Neuron (in vitro differentiated cells): ENCODE measurements at regions not wholly inside any gene's neighbourhood (a gene's known extent, or its start where the extent isn't known, plus 50 kb on each side); places are given as distances from the start of the nearest gene placed in this dataset.

Source experiments
- H2AFZ ChIP-seq: one replicate; pipeline ENCODE4 v1.6.1; 2013; ENCODE audit warnings: low read depth, mild to moderate bottlenecking, inconsistent platforms, low read length, moderate library complexity
- H3K27me3 ChIP-seq: one replicate; pipeline ENCODE4 v1.6.1; 2013; ENCODE audit warnings: low read length; ENCODE audit not compliant: insufficient read depth
- H3K36me3 ChIP-seq: one replicate; pipeline ENCODE4 v1.6.1; 2013; ENCODE audit warnings: low read length; ENCODE audit not compliant: insufficient read depth
- H3K4me1 ChIP-seq: one replicate; pipeline ENCODE4 v1.6.1; 2013; ENCODE audit warnings: low read length; ENCODE audit not compliant: insufficient read depth
- H3K4me3 ChIP-seq: 2 replicates; pipeline ENCODE4 v1.5.1; 2013; ENCODE audit warnings: mild to moderate bottlenecking, low read length, moderate library complexity
- H3K9me3 ChIP-seq: one replicate; pipeline ENCODE4 v1.6.1; 2013; ENCODE audit warnings: low read length

DNA sequence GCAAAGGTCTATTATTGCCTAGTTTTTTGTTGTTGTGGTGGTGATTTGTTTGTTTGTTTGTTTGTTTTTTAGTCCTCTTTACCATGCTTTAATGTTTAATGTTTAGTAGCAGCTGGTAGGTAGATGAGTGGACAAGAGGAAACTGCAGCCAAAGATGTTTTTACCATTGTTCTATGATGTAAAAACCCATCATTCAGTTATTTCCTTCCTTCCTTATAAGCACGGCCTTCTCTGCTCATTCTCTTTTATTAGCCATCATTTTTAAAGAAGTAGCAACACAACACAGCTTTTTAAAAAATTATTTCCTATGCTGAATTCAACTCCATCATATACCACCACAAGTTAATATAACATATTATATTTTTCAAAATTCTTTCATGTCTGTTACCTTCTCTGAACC, 58.5 kb upstream of the BOC start:
- H3K4me1 ChIP-seq, result peaks cover 22% of the 10 kb centered on the region
- H3K27me3 ChIP-seq, result no peaks in the 10 kb centered on the region
- H3K36me3 ChIP-seq, result no peaks in the 10 kb centered on the region
- H3K9me3 ChIP-seq, result no peaks in the 10 kb centered on the region
- no peak overlapping the region for H3K4me3 ChIP-seq
- H2AFZ ChIP-seq, result no peak overlapping the region

DNA sequence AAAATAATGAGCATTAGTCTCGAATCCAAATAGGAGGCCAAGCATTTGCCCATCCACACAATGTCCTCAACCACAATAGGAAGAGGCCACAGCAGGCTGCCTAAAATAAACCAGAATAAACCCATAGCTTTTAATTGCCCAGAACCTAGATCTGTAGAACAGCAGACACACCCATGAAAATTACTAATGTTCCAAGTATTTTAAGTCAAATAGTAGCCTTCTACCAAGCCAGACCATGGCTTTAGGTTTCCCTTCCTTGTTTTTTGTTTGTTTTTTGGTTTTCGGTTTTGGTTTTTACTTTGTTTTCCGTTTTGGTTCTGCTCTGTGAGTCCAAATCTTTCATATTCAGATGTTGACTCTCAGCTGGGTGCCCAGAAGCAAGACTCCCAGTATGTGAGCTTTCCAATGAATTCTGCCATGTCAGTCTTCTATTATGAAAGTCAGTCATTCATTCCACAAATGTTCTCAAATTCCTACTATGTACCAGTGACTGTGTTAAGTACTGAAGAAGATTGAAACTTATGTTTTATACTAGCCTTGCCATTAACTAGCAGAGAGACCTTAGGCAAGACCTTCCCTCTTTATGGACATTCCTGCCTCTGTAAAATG, 57.8 kb upstream of the BOC start:
- no peak overlapping the region for H2AFZ ChIP-seq
- H3K27me3 ChIP-seq, result no peaks in the 10 kb centered on the region
- H3K4me1 ChIP-seq, result peaks cover 22% of the 10 kb centered on the region
- H3K9me3 ChIP-seq, result no peaks in the 10 kb centered on the region
- no peaks in the 10 kb centered on the region for H3K36me3 ChIP-seq
- H3K4me3 ChIP-seq, result no peak overlapping the region

DNA sequence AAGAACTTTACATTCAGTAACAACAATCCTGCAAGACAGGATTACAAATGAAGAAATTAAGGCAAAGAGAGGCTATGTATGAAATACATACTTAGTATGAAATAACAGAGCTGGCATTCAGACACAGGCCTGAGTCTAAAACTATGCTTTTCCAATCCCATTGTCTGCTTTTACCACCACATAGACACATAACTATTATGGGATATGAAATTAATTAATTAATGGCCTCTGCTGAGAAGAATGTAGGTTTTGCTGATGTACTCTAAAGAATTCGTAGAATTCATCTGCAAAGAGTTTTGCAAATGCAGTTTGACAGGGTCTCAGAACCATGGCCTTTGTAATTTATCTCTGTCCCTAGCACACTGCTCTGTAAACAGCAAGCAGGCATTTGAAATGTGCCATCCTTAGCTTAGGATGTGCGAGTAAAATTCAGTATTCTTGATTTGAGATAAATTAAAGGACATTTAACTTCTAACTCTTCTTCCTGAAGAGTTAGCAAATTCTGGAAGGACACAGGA, 54.5 kb upstream of the BOC start:
- Histone ChIP-seq H3K9me3 (no peaks in the 10 kb centered on the region), H3K4me3 (no peak overlapping the region), H3K36me3 (no peaks in the 10 kb centered on the region), H3K27me3 (no peaks in the 10 kb centered on the region), H3K4me1 (peaks cover 11% of the 10 kb centered on the region), H2AFZ (no peak overlapping the region)

DNA sequence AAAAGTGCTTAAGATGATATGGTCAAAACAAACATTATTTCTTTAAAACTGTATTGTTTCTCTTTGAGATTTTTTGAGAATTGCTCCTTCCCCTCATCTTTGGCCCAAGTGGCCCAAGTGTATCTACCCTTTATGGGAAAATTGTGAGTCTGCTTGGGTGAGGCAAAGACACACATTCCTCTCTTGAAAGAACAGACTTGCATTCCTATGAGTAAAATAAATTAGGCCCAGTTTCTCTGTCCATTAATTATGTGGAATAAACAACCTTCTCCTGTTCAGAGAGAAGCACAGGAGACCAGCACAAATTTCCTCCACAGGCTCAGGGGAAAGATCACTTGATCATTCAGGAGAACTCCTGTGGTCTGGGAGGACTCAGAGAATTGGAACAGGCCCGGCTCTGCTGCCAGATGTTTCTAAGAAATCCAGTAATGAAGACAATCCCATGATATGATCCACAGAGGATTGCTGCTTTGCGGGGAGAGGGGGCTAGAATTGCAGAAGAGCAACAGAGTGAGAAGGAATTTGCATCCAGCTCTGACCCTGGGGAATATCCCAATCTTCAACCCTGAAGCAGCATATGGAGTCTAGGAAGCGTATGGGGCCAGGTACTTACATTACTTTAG, 53.8 kb upstream of the BOC start:
- Histone ChIP-seq H3K4me1 (peaks cover 6% of the 10 kb centered on the region), H2AFZ (no peak overlapping the region), H3K9me3 (no peaks in the 10 kb centered on the region), H3K36me3 (no peaks in the 10 kb centered on the region), H3K27me3 (no peaks in the 10 kb centered on the region), H3K4me3 (no peak overlapping the region)

DNA sequence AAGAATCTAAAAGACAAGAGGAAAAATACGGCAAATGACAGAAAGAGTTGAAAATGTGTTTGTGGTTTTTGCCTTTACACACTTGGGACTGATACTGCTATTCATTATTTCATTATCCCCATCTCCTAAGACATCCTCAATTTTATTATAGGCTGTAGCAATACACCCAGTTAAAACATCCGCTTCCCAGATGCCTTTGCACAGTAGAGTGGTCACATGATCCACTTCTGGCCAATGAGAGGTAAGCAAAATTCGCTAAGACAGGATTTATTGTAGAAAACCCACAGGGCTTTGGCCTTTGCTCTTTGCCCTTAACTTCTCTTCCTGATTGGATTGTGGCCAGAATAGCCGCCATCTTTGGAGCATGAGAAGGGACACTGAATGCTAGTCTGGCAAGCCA, 53.2 kb upstream of the BOC start:
- Histone ChIP-seq H3K9me3 (no peaks in the 10 kb centered on the region), H3K4me3 (no peak overlapping the region), H3K36me3 (no peaks in the 10 kb centered on the region), H2AFZ (no peak overlapping the region), H3K4me1 (peaks cover 6% of the 10 kb centered on the region), H3K27me3 (no peaks in the 10 kb centered on the region)
